ENCODE measurements at regions not wholly inside any gene's neighbourhood (a gene's known extent, or its start where the extent isn't known, plus 50 kb on each side); places are given as distances from the start of the nearest gene placed in this dataset.

- H3K36me3 ChIP-seq = no peaks in the 10 kb centered on the region
- peak overlapping the region; percentile 15 to 84 (median 72) for H3K27ac ChIP-seq
- 3 to 6% (median 5%) methylated on average over 4 of the region's 4 CpGs for WGBS, 5 donors
- H3K27me3 ChIP-seq (replicated peaks in 1 of 7) = peaks cover 0 to 17% (median 0%) of the 10 kb centered on the region in 7 donors
- H3K9me3 ChIP-seq = peaks cover 0 to 6% (median 1%) of the 10 kb centered on the region in 8 donors
- no peak for DNase-seq
- H3K4me1 ChIP-seq = peaks cover 0 to 33% (median 13%) of the 10 kb centered on the region in 6 donors
- peak in 1 of 3 donors; percentile 68 for TF ChIP-seq POLR2AphosphoS5 (IDR thresholded peaks at IDR 0.05)
- TF ChIP-seq POLR2A (IDR thresholded peaks at IDR 0.05) = no peak
- no peak for TF ChIP-seq CTCF (IDR thresholded peaks at IDR 0.05 in 8 of 11, conservative IDR thresholded peaks at IDR 0.05 in 3 of 11)
- intact Hi-C loops (cut with DNase I; ENCODE audit: low total_unique reads) = no loop called here
- peak overlapping the region in 1 of 8 donors; percentile 27 for H3K4me3 ChIP-seq
These were observed 75.3 kb upstream of the TMPO start for GRCh38 chr12:98439981-98440581.

- Histone ChIP-seq H3K9me3 (no peaks in the 10 kb centered on the region), H3K4me3 (no peak overlapping the region), H3K27ac (peak overlapping the region in 1 of 8 donors; percentile 6), H3K36me3 (no peaks in the 10 kb centered on the region), H3K27me3 (replicated peaks in 1 of 7) (peaks cover 0 to 15% (median 0%) of the 10 kb centered on the region in 7 donors), H3K4me1 (peaks cover 0 to 9% (median 0%) of the 10 kb centered on the region in 6 donors)
- 72 to 90% (median 82%) methylated on average over 1 of the region's 1 CpG for WGBS, 5 donors
- TF ChIP-seq POLR2AphosphoS5 (IDR thresholded peaks at IDR 0.05) (no peak), CTCF (IDR thresholded peaks at IDR 0.05 in 8 of 11, conservative IDR thresholded peaks at IDR 0.05 in 3 of 11) (no peak), POLR2A (IDR thresholded peaks at IDR 0.05) (no peak)
- no peak for DNase-seq
- intact Hi-C loops (cut with DNase I; ENCODE audit: low total_unique reads) = no loop called here
These were observed 69.3 kb upstream of the TMPO start for GRCh38 chr12:98446060-98446459.

- TF ChIP-seq POLR2AphosphoS5 (IDR thresholded peaks at IDR 0.05) (no peak), POLR2A (IDR thresholded peaks at IDR 0.05) (no peak), CTCF (IDR thresholded peaks at IDR 0.05 in 8 of 11, conservative IDR thresholded peaks at IDR 0.05 in 3 of 11) (no peak)
- Histone ChIP-seq H3K4me3 (no peak overlapping the region), H3K9me3 (no peaks in the 10 kb centered on the region), H3K36me3 (no peaks in the 10 kb centered on the region), H3K27me3 (replicated peaks in 1 of 7) (peaks cover 0 to 10% (median 0%) of the 10 kb centered on the region in 7 donors), H3K4me1 (peaks cover 0 to 9% (median 0%) of the 10 kb centered on the region in 6 donors), H3K27ac (peak overlapping the region in 1 of 8 donors; percentile 6)
- intact Hi-C loops (cut with DNase I; ENCODE audit: low total_unique reads) = no loop called here
- WGBS, 5 donors = 61 to 77% (median 68%) methylated on average over 1 of the region's 1 CpG
- no peak for DNase-seq
These were observed 68.7 kb upstream of the TMPO start for GRCh38 chr12:98446682-98447081.

- no peaks in the 10 kb centered on the region for H3K9me3 ChIP-seq
- intact Hi-C loops (cut with DNase I; ENCODE audit: low total_unique reads) = no loop called here
- 88 to 99% (median 93%) methylated on average over 3 of the region's 3 CpGs for WGBS, 5 donors
- peaks cover 0 to 9% (median 0%) of the 10 kb centered on the region in 6 donors for H3K4me1 ChIP-seq
- no peak overlapping the region for H3K4me3 ChIP-seq
- DNase-seq = no peak
- TF ChIP-seq POLR2A (IDR thresholded peaks at IDR 0.05) = no peak
- no peak for TF ChIP-seq CTCF (IDR thresholded peaks at IDR 0.05 in 8 of 11, conservative IDR thresholded peaks at IDR 0.05 in 3 of 11)
- TF ChIP-seq POLR2AphosphoS5 (IDR thresholded peaks at IDR 0.05) = no peak
- H3K27ac ChIP-seq = no peak overlapping the region
- H3K36me3 ChIP-seq = no peaks in the 10 kb centered on the region
- H3K27me3 ChIP-seq (replicated peaks in 1 of 7) = peaks cover 0 to 4% (median 0%) of the 10 kb centered on the region in 7 donors
These were observed 65.8 kb upstream of the TMPO start for GRCh38 chr12:98449584-98449983.

Measured in spleen (tissue), 11 donors.